SK-N-MC (cell line): ENCODE measurements at regions not wholly inside any gene's neighbourhood (a gene's known extent, or its start where the extent isn't known, plus 50 kb on each side); places are given as distances from the start of the nearest gene placed in this dataset.

Experiments used
- EZH2 ChIP-seq: fragments of 200-600 bp; sonication (generic); IDR thresholded peaks from one replicate; pipeline ENCODE4 v1.6.1; 2017; ENCODE audit warnings: antibody characterized with exemption
- FOXP2 ChIP-seq: optimal IDR thresholded peaks from 2 replicates; pipeline ENCODE3; 2011; ENCODE audit warnings: mild to moderate bottlenecking, moderate library complexity; ENCODE audit not compliant: insufficient read depth; ENCODE audit errors: extremely low read length, control extremely low read depth
- POLR2AphosphoS5 ChIP-seq: IDR thresholded peaks from 2 replicates; pipeline ENCODE4 v1.6.1; 2012; ENCODE audit warnings: mild to moderate bottlenecking, low read depth, low read length, borderline replicate concordance

DNA sequence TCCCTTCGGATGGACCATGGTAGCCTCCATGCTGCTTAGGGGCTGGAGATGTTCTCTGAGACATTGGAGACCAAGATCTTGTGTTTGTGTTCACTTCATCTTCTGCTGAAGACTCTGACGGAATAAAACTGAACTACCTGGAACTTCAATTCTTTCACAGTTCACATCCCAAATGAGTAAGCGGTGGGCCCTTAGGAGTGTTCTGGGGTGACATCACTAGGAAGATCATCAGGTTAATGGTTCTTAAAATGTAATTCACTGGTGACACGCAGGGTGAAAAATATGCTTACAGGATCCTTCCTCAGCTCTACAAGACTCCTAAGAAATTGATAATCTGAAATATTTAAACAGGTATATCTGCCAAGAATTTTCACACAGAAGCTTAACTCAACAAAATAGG is 561.5 kb downstream of the SEMA5A start:
- TF ChIP-seq POLR2AphosphoS5 (no peak), EZH2 (no peak), FOXP2 (no peak)
